ENCODE measurements at regions not wholly inside any gene's neighbourhood (a gene's known extent, or its start where the extent isn't known, plus 50 kb on each side); places are given as distances from the start of the nearest gene placed in this dataset.

GRCh38 chr7:35537067-35538023, 157.6 kb downstream of the HERPUD2 start:
- Histone ChIP-seq H3K27me3 (ENCODE audit: low read length) (no peaks in the 10 kb centered on the region), H3F3A (ENCODE audit: insufficient read depth) (no peaks in the 10 kb centered on the region), H3K9me2 (replicated peaks; ENCODE audit: insufficient read depth, low read length) (no peaks in the 10 kb centered on the region), H3K4me3 (ENCODE audit: insufficient read depth, low read length, poor library complexity, severe bottlenecking) (peak overlapping the region; percentile 35), H3K79me2 (ENCODE audit: insufficient read depth, low read length) (no peaks in the 10 kb centered on the region), H3K9ac (ENCODE audit: low read length) (no peak overlapping the region), H2AFZ (ENCODE audit: low read depth, low read length, severe bottlenecking) (peak overlapping the region; percentile 17), H3K9me3 (ENCODE audit: insufficient read depth, low read length) (no peaks in the 10 kb centered on the region), H4K20me1 (ENCODE audit: low read depth, low read length) (no peaks in the 10 kb centered on the region), H3K36me3 (ENCODE audit: low read length) (no peaks in the 10 kb centered on the region), H3K27ac (ENCODE audit: low read depth, low read length) (no peak overlapping the region), H3K4me2 (ENCODE audit: low read depth, low read length, poor library complexity, severe bottlenecking) (peak overlapping the region; percentile 48)
- TF ChIP-seq EZH2phosphoT487 (conservative IDR thresholded peaks at IDR 0.05; ENCODE audit: low read length) (no peak), CTCF (IDR thresholded peaks at IDR 0.05; ENCODE audit: insufficient read depth, low read length, poor library complexity, severe bottlenecking) (peak; percentile 95)

GRCh38 chr7:35536396-35536826, 158.5 kb downstream of the HERPUD2 start:
- H4K20me1 ChIP-seq (ENCODE audit: low read depth, low read length): no peaks in the 10 kb centered on the region
- H3K79me2 ChIP-seq (ENCODE audit: insufficient read depth, low read length): no peaks in the 10 kb centered on the region
- H3K27ac ChIP-seq (ENCODE audit: low read depth, low read length): no peak overlapping the region
- no peak overlapping the region for H3K4me3 ChIP-seq (ENCODE audit: insufficient read depth, low read length, poor library complexity, severe bottlenecking)
- no peaks in the 10 kb centered on the region for H3K27me3 ChIP-seq (ENCODE audit: low read length)
- no peak for TF ChIP-seq CTCF (IDR thresholded peaks at IDR 0.05; ENCODE audit: insufficient read depth, low read length, poor library complexity, severe bottlenecking)
- TF ChIP-seq EZH2phosphoT487 (conservative IDR thresholded peaks at IDR 0.05; ENCODE audit: low read length): no peak
- H3K4me2 ChIP-seq (ENCODE audit: low read depth, low read length, poor library complexity, severe bottlenecking): no peak overlapping the region
- no peak overlapping the region for H3K9ac ChIP-seq (ENCODE audit: low read length)
- H3K36me3 ChIP-seq (ENCODE audit: low read length): no peaks in the 10 kb centered on the region
- H2AFZ ChIP-seq (ENCODE audit: low read depth, low read length, severe bottlenecking): no peak overlapping the region
- H3K9me2 ChIP-seq (replicated peaks; ENCODE audit: insufficient read depth, low read length): no peaks in the 10 kb centered on the region
- no peaks in the 10 kb centered on the region for H3K9me3 ChIP-seq (ENCODE audit: insufficient read depth, low read length)
- H3F3A ChIP-seq (ENCODE audit: insufficient read depth): no peaks in the 10 kb centered on the region

GRCh38 chr7:35533902-35534301, 161.0 kb downstream of the HERPUD2 start:
- Histone ChIP-seq H4K20me1 (ENCODE audit: low read depth, low read length) (no peaks in the 10 kb centered on the region), H3K27ac (ENCODE audit: low read depth, low read length) (no peak overlapping the region), H3K4me3 (ENCODE audit: insufficient read depth, low read length, poor library complexity, severe bottlenecking) (no peak overlapping the region), H3K36me3 (ENCODE audit: low read length) (no peaks in the 10 kb centered on the region), H2AFZ (ENCODE audit: low read depth, low read length, severe bottlenecking) (no peak overlapping the region), H3K9ac (ENCODE audit: low read length) (no peak overlapping the region), H3F3A (ENCODE audit: insufficient read depth) (no peaks in the 10 kb centered on the region), H3K9me3 (ENCODE audit: insufficient read depth, low read length) (no peaks in the 10 kb centered on the region), H3K4me2 (ENCODE audit: low read depth, low read length, poor library complexity, severe bottlenecking) (no peak overlapping the region), H3K79me2 (ENCODE audit: insufficient read depth, low read length) (no peaks in the 10 kb centered on the region), H3K9me2 (replicated peaks; ENCODE audit: insufficient read depth, low read length) (no peaks in the 10 kb centered on the region), H3K27me3 (ENCODE audit: low read length) (no peaks in the 10 kb centered on the region)
- no peak for TF ChIP-seq EZH2phosphoT487 (conservative IDR thresholded peaks at IDR 0.05; ENCODE audit: low read length)
- TF ChIP-seq CTCF (IDR thresholded peaks at IDR 0.05; ENCODE audit: insufficient read depth, low read length, poor library complexity, severe bottlenecking): no peak

All from SU-DHL-6 (cell line).